GM18511 (cell line): ENCODE measurements at regions not wholly inside any gene's neighbourhood (a gene's known extent, or its start where the extent isn't known, plus 50 kb on each side); places are given as distances from the start of the nearest gene placed in this dataset.
"Not testable (repeated sequence)": the region's sequence is repeated elsewhere in the genome, so short reads cannot be mapped to it uniquely, and the experiment has no call there.

ENCODE experiments used
- ATAC-seq: cut with Tn5 transposase; IDR thresholded peaks from one replicate; pipeline ENCODE4 v1.9.1; 2021; ENCODE audit warnings: mild to moderate bottlenecking, moderate library complexity; ENCODE audit not compliant: unreplicated experiment

DNA sequence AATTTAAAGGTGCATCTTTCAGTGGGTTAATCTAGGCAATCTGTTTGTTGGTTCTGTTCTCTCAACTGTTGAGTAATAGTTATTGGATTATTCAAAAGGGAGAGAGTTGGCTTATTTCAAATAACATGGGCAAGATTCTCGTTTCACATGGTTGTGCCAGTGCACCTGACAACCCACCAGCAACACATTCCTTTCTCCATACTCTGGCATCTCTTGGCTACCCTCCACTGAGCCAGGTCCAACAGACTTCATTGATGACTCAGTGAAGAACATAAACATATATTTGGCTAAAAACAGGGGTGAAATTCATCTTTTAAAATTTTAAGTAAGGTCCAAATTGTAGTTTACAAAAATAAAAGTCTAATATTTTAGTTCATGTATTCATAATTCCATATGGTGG lies 967.2 kb downstream of the RPA4 start:
- ATAC-seq, result no peak

DNA sequence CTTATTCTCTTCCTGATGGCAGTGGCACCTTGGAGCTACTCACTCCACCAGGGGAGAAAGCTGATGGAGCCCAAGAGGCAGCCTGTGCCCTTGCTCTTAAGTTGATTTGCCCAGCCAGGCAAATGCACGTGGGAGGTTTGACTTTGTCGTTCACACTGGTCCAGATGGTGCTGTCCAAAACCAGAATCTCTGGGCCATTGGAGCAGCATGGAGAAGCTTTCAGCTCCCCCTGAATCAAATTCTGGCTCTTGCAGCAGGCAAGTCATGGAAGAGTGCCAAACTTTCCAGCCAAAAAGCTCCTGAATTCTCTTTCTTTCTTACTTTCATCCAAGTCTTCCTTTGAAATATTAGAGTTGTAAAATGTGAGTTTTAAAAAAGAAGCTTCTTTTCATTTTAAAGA lies 970.4 kb downstream of the RPA4 start:
- ATAC-seq, result no peak

DNA sequence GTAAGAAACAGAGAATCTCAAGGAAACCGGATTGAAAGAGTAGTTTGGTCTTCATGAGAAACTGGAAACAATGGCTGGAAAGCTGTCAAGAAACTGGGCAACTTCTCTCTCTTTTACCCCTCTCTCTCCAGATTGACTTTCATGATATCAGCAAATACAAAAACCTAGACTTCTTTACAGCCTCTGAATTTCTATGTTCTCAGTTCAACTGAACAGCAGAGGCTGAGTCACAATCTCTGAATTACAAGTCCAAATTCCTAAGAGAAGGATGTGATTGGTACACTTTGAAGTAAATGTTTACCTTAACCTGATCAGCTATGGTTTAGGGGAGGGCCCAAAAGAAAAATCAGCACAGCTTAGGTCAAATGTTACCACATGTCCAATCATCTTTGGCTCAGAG lies 974.9 kb downstream of the RPA4 start:
- no peak for ATAC-seq

DNA sequence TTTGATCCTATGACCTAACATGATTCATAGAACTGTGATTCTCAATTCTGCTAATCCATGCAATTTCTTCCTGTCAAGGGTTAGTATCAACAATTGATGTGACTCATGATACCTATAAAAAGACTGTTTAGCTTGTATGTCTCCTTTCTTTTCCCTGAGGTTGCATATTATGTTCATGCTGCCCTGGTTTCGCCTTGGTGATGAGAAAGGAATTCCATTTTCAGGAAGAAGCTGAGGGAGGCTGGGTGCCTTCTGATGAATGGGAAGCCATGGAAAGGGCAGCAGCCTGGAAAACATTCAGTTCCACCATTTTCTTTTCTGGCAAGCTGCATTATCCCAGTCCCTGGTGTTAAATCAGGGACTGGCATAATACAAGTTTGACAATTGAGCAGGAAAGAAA lies 976.5 kb downstream of the RPA4 start:
- ATAC-seq, result no peak

DNA sequence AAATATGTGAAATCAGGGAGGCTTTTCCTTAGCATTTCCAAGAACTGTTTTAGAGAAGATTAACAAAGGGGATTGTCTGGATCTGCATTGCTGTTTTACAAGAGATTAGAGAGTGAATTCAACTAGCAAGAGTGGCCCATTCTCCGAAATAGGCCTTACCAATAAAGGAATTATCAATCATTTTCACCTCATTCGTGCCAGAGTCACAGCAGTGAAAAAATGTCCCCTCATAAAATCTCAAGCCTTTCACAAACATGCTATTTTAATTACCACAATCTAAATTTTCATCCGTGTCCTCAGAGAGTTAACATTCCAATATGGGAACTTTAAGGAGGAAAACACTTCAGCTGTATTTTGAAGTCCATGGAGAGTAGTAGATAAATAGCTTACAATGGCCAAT lies 979.6 kb downstream of the RPA4 start:
- no peak for ATAC-seq

DNA sequence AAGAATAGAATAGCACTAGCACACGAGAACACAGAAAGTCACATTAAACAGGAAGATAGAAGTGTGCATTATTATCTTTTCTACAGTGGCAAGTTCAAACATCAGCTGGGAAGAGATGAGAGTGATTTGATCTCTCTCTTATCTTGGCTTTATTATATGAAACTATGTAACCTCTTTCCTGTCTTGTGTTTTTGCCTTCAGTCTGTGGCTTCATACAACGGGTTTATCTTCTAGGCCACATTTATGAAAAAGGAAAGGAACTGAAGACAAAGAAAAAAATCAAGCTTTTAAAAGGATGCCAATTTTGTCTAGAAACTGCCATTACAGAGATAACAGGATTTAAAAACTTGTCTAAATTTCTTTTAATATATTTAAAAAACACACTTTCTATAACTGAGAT lies 983.6 kb downstream of the RPA4 start:
- ATAC-seq, result no peak

DNA sequence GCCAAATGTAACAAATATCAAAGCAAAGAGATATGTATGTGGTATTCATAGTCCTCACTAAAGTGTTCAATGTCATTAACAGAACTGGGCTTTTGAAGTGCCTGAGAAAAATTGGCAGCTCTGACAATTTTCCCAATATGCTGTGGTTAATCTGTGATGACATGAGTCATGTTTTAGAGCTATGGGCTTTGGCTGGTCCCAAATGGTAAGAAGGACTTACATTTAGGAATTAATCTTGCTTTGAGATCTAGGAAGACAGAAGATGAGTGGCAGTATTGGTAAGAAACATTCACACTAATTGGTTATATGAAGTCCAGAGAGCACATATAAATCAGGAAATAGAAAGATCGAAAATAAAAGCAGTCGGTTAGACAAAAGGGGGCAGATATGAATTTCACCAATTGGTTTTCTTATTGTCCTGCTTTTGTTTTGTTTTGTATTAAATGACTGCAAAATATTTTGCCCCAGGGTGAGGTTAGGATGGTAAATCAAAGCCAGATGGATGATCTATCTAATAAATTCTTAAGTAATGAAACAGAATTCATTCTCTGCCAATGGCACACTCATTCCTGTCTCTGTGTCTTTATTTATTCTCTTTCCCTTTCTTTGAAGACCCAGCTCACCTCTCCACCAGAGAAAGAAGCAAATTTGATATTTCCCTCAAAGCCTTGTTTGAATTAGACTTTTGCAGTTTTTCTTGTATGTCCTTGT lies 993.1 kb downstream of the RPA4 start:
- no peak for ATAC-seq

DNA sequence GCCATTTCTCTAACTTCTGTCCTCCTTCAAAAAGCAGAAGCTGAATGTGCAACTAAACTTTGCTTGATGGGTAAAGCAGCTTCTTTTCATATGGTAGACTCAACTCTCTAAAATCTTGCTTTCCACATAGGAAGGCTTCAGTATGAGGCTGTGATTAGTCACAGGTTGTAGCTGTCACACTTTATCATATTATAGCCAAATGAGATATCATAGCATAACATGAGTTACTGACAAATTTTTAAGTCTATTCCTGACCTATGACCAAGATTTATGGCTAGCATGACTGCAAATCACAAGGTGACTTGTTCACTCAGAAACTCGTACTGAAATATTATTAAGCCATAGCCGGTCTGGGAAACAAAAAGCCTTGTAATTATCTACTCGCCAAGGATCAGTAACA lies 998.6 kb downstream of the RPA4 start:
- no peak for ATAC-seq

DNA sequence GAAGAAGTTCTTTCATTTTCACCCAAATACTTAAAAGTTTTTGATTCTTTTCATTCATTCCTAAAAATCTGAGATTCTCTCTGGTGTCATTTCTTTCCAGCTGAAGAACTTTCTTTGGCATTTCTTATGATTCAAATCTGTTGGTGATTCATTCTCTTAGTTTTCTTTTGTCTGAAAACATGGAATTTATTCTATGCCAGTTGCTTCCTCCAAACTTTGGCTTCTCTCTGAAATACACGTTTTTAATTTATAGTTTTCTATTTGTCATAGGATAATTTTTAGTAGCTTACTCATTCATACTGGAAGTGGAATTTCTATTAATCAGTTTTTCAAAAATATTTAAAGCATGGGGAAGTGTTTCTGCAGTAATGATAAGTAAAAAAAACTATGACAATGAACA lies 1012.0 kb downstream of the RPA4 start:
- ATAC-seq, result no peak

DNA sequence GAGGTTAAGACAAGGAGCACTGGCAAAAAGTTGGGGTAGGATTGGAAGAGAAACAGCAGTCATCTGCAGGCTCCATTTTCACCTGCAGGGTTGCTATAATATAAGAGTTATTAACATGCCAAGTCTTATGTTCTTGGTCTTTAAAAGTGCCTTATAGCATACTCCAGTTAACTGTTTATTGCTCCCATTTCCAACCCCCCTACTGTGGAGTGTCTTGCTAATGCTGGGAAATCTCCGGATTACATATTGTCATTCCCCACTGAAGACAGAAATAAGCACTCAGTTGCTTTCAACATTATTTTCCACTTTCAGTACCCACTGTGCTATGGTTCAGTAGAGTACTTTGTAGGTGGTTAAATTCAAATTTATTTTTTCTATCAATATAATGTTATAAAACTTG lies 1014.3 kb downstream of the RPA4 start:
- ATAC-seq, result no peak

DNA sequence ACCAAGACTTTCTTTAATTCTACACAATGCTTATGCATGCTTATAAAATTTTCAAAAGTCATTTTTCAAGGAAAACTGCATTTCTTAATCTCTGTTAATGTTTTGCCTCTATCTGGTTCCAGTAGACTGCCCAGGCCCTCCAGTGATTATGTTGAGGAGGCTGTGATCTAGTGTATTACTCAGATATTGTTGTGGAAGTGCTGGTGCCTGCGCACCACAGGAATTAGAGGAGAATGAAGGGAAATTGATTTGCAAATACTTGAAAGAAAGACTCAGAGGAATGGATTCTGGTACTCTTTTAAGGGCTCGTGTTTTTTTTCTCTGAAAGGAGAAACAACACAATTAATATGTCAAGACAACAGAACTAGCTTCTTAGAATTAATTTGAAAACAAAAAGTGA lies 1015.1 kb downstream of the RPA4 start:
- no peak for ATAC-seq

DNA sequence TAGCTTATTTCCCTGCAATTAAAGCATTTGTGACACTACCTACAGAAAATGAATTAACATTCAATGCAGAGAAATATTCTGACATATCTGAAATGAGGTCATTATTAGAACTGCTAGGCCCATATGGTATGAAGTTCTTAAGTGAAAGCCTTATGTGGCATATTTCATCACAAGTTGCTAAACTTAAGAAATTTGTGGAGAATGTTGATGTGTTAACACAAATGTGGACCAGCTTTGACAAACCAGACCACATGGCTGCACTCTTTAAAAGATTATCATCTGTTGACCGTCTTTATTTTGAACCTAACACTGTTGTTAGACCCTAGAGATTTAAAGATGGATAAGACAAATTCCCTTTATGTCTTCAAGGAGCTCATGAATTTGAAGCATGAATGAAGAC lies 1024.1 kb downstream of the RPA4 start:
- ATAC-seq, result no peak

DNA sequence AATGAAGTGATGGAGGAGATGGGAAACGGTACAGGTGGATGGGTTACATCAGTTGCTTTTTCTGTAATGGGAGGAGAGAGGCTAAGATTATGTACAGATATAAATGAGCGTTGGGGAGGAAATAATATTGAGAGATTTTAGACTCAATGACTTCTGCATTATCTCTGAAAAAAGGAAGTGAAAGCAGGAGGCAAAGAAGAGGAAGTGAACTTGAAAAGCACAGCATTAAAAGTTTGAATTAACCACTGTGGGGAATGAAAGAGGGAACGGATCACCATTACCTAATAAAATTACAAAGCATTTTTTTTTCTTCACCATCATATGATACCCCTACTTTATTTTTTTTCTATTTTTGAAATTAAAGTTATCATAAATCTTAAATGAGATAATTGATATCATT lies 1025.5 kb downstream of the RPA4 start:
- peak; percentile 99 for ATAC-seq

DNA sequence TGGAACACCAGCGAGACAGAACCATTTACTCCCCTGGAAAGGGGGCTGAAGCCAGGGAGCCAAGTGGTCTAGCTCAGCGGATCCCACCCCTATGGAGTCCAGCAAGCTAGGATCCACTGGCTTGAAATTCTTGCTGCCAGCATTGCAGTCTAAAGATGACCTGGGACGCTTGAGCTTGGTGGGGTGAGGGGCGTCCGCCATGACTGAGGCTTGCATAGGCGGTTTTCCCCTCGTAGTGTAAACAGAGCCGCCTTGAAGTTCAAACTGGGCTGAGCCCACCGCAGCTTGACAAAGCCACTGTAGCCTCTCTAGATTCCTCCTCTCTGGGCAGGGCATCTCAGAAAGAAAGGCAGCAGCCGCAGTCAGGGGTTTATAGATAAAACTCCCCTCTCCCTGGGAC lies 1031.7 kb downstream of the RPA4 start:
- not testable (repeated sequence) for ATAC-seq

DNA sequence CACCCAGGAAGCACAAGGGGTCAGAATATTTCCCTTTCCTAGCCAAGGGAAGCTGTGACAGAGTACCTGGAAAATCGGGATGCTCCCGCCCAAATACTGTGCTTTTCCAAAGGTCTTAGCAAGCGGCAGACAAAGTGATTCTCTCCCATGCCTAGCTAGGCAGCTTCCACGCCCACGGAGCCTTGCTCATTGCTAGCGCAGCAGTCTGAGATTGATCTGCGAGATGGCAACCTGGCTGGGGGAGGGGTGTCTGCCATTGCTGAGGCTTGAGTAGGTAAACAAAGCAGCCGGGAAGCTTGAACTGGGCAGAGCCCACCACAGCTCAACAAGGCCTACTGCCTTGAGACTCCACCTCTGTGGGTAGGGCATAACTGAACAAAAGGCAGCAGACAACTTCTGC lies 1037.5 kb downstream of the RPA4 start:
- not testable (repeated sequence) for ATAC-seq

DNA sequence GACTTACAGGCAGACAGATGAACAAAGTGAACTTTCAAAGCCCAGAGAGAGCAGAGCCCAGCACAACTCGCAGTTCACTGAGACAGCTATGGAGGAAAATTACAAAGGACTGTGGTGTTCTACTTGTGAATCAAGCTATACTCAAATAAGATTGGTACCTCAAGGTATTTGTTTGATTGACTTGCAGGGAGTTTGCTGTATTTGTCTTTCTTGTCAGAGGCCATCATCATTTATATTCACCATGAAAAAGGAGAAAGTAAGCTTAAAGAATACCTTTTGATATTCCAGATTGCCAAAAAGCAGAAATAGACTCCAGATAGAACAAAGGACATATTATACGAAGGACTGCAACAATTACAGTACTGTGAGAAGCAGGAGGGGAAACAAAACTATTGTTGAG lies 1047.9 kb downstream of the RPA4 start:
- ATAC-seq, result no peak

DNA sequence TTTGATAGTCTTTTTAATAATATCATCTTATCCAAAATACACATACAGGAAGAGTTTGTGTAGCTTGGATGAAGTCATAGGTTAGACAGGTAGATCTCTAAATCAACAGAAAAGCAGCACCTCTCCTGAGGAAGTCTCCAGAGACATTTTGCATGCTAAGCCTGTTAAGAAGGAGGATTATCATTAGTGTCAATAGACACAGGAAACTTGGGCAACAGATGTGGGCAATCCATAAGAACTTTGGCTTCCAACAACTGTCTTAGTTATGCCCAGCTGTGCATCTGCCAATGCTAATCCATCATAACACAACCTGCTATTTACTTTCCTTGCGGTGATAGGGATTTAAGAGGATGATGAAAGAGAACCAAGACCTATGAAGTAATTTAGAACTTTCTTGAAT lies 1052.6 kb downstream of the RPA4 start:
- no peak for ATAC-seq

DNA sequence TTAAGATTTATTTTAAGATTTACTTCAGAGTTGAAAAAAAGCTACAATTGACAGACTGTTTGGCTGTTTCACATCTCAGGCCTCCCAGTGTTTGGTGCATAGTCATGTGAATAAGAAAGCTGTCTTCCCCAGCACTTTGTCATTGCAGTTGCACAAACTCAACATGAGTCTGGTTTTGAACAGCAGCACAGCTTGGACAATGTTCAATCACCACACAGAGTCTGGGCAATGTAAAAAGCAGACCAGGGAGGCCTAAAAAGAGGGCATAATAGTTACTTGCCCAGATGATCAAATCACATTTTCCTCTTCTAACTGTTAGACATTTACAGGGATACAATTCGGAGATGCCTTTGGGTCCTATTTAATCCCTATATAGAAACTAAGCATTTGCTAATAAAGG lies 1055.0 kb downstream of the RPA4 start:
- ATAC-seq, result no peak

DNA sequence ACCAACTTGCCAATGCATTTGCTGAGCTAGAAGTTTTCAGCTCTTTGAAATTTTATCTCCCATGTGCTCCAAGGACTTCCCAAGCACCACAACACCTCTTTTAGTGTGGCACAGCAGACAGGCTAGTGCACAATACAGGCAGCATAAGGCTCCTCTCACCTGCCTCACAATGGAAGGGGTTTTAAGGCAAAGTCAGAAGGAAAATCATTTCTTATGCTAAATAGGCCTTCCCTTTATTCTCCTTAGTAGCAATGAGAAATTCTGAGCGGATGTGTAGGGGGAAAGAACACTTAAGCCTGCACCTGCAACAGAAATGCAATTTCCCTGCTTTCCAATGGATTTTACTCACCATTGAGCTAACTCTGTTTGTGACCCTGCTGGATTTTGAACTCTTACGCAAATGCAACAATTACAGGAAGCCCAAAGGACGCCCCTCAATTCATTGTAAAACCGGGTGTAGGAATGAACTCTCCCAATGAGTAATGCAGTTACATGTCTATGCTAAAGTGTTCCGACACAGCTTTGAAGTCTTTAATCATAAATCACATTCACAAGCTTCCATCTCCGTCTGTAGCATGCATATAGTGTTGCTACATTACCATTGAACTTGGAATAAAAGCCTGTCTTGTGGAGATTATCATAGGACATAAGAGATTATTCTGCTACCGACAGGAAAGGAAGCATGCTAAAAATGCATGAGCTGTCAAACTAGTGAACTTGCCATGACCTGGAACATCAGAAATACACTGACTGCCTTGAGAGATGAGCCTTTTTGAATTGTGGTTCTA lies 1084.9 kb downstream of the RPA4 start:
- ATAC-seq, result no peak

DNA sequence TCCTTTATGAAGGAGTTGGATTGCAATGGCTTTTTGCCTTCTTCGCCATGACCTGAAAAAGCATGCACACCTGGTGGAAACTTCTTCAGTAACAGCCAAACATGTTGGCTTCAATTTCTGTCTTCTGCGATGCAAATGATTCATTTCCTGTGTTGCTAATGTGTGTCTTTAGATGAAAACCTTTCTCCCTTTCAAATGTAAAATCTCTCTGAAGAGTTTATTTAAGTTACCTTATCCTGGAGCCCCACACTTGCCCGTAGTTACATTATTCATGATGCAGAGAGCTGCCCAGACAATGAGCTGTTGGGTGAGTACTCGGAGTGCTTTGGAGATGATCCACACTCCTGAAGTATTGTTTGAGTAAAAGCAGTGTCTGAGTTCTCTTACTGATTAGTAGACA lies 1100.9 kb downstream of the RPA4 start:
- ATAC-seq, result no peak

DNA sequence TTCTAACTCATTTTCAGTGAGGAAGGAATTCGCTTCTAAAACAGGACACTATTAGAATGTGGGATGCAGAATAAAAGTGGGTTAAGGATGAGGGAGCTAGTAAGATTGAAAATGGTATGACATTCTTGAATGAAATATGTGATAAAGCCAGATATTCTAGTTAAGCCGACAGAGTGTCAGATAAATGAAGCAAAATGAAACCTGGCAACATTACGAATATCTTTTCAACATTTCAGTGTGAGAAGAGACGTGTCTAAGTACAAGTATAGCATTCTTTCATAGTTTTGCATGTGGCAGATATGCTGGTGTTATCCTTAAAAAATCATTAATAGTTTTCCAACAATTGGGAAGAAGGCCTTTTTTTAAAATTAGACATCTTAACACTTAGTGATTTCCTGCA lies 1101.4 kb downstream of the RPA4 start:
- no peak for ATAC-seq

DNA sequence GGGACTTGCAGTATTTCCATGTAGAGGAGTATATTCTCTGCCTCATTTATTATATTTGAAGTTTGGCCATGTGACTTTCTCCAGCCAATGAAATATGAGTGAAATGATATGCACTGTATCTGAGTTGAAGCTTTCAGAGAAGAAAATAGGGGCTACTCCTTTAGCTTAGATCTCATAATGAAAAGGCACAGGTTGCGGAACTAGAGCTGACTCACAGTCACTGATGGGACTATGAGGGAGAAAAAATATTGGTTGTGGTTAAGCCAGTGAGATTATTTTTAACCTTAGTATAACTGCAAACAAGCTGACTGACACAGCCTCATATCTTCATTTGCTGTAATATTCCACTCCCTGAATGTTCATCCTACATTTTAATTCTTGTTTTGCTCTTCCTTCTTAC lies 1104.3 kb downstream of the RPA4 start:
- no peak for ATAC-seq

DNA sequence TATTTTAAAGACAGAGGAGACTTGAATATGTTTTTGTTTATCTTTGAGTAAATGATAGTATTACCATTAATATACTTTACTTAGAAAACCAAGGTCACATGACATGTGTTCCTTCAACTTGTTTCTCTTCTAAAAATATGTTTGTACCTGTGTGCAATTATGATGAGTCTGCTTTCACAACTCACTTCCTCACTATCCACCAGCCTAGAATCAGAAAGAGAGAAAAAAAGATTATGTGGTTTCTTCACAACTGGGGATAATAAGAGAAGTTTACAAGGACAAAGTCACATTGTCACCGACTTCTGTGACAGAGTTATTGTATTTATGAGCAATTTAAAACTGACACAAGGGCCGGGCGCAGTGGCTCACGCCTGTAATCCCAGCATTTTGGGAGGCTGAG lies 1112.1 kb downstream of the RPA4 start:
- no peak for ATAC-seq
